ENCODE measurements at regions not wholly inside any gene's neighbourhood (a gene's known extent, or its start where the extent isn't known, plus 50 kb on each side); places are given as distances from the start of the nearest gene placed in this dataset.

DNA sequence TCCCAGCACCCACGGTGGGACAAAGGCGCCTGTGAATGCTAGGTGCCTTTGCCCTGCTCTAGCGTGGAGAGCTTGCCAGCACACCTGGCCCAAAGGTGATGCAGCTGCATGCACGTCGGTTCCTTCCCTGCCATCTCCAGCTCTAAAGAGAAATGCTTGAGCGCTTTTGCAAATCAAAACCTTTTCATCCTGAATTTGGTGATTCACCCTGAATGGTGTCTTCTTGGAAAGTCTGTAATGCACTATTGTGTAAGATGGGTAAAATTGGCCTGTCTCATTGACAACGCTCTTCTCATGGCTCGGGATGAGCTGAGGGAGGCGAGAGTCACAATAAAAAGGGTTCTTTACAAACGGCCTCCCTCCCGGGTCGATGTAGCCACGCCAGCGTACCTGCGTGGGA lies 103.1 kb upstream of the ID4 start:
- DNase-seq (ENCODE audit: low read depth) = no peak

GRCh38 chr6:19734519-19734918 lies 102.7 kb upstream of the ID4 start:
- DNase-seq (ENCODE audit: low read depth) = no peak

DNA sequence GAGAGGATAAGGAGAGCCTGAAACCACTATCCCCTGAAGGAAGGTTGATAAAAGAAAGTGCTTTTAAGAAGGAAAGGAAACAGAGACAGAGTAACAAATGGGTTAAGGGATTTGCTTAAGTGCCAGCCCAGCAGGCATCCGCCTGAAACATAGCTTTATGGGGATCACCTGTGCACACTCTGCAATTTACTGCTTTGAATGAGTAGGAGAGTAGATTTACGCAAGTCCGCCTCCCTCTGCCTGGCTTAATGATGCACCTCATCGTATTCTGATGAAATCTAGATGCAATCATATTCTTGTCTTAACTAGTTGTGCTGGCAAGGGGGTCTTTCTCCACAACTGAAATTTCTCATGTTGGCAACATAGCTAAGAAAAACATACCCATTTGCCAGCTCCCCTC lies 101.1 kb upstream of the ID4 start:
- DNase-seq (ENCODE audit: low read depth) = no peak

DNA sequence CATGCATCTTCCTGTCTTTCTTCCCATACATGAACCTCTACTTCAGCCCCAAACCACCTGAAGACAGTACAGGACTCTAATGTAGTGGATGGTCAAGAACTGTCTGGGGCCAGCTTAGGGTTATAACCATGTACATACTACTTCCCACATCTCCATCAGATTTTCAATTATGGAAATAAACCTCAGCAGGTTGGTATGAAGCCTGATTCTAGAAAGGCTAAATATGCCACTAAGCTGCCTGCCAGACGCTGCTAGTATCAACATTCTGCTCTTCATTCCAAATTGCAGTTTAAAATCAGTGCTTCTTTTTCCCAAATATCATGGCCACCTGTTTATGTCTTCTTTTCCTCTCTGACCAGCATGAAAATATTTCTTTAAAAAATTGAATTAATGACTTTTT lies 99.2 kb upstream of the ID4 start:
- no peak for DNase-seq (ENCODE audit: low read depth)

GRCh38 chr6:19749722-19750121 lies 87.4 kb upstream of the ID4 start:
- no peak for DNase-seq (ENCODE audit: low read depth)

DNA sequence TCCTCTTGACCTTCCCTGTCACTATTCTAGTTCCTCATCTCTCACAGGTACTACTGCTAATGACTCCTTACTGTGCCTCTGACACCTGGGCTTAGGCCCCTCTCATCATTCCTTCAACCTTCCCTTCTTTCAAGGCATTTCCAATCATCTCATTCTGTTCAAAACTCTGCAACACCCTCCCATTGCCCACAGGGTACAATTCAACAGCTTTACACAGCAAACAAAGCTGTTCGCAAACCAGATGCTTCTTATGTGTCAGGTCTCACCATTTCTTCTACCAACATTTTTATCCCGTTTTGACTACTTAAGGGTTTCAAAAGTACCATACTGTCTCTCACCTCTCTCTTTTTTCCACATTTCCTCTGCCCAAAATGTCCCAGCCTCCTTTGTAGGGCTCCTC lies 84.4 kb upstream of the ID4 start:
- no peak for DNase-seq (ENCODE audit: low read depth)

DNA sequence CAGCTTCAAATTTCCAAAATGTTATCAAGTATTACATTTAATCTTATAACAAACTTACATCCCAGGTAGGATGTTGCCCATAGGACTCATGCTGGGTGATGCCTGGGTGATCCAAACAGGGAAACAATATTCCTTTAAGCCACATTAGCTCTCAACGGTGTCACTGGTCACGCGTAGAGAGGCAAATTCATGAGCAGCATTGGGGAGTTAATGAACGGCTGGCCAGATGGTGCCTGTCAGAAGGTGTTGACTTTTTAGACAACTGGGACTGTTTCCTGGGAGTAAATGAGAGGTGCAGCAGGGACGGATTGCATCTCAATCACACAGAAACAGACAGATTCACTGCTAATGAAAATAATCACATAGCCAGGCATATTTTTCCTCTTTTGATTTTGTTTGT lies 83.3 kb upstream of the ID4 start:
- no peak for DNase-seq (ENCODE audit: low read depth)

DNA sequence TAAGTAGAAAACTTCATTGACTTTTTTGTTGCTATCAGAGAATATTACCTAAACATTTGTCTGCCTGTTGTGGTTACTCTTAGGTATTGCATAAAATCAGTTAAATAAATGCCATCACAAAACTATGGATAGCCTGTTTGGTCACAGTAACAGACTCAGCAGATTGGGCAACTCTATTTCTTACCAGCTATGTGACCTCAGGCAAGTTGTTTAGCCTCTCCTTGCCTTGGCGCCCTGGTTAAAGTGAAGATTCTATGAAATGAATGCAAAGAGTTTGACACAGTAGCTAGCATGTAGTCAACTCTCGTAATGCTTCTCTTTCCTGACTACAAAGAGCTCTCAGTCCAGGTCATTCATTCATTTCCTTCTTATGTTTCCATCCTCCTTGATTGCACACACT lies 82.5 kb upstream of the ID4 start:
- DNase-seq (ENCODE audit: low read depth) = no peak

GRCh38 chr6:19755181-19755580 lies 82.0 kb upstream of the ID4 start:
- DNase-seq (ENCODE audit: low read depth) = no peak

- peak; percentile 30 for DNase-seq (ENCODE audit: low read depth)
Observed at GRCh38 chr6:19757036-19757435, 80.1 kb upstream of the ID4 start.

DNA sequence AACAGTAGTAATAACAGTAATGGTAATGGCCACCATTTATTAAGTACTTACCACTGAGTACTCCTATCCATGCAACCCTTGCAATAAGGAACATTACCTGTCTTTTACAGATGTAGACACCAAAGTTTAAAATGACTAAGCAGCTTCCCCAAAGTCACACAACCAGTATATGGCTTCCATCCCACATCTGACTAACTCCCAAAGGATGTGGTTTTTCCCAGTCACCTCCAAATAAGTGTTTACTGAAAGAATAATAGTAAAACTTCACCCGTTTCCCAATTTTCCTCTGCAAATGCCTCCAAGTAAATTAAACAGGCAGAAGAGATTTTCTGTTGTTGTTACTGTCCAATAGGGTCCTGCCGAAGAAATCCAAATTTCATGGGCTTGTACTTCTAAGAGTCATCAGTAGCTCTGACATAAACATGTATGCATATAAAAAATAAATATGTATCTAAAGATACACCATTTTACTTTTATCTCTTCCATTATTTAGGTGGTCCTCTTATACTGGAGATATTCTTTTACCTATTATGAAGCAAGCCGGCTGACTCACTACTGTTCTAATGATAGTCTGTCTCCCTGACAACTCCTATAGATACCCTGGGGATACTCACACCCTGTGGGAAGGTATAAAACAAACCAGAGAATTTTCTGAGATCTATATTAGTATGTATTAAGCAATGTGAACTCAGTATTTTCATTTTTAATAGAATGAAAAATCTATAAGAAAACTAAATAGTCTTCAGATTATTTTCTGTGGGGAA lies 77.9 kb upstream of the ID4 start:
- peak; percentile 78 for DNase-seq (ENCODE audit: low read depth)

- DNase-seq (ENCODE audit: low read depth) = no peak
Observed at GRCh38 chr6:19761121-19761520, 76.0 kb upstream of the ID4 start.

- peak; percentile 4 for DNase-seq (ENCODE audit: low read depth)
Observed at GRCh38 chr6:19771753-19772336, 65.3 kb upstream of the ID4 start.

- DNase-seq (ENCODE audit: low read depth) = no peak
Observed at GRCh38 chr6:19772891-19773290, 64.3 kb upstream of the ID4 start.

- DNase-seq (ENCODE audit: low read depth) = no peak
Observed at GRCh38 chr6:19781269-19781668, 55.9 kb upstream of the ID4 start.

GRCh38 chr6:19782588-19782987 lies 54.6 kb upstream of the ID4 start:
- DNase-seq (ENCODE audit: low read depth) = no peak

Measured in Daoy (cell line).